ENCODE measurements at regions not wholly inside any gene's neighbourhood (a gene's known extent, or its start where the extent isn't known, plus 50 kb on each side); places are given as distances from the start of the nearest gene placed in this dataset.

GRCh38 chr1:90558126-90558525, 159.0 kb downstream of the BARHL2 start:
- no peaks in the 10 kb centered on the region for H3K4me1 ChIP-seq
- no peak overlapping the region for H3K4me3 ChIP-seq (ENCODE audit: low read depth, low read length)
- H3K9me3 ChIP-seq, result no peaks in the 10 kb centered on the region
- TF ChIP-seq CTCF (IDR thresholded peaks at IDR 0.05; ENCODE audit: low read depth, low read length), result no peak
- DNase-seq, result peak; percentile 6
- H3K36me3 ChIP-seq, result no peaks in the 10 kb centered on the region
- H3K27me3 ChIP-seq, result no peaks in the 10 kb centered on the region

- no peaks in the 10 kb centered on the region for H3K9me3 ChIP-seq
- DNase-seq, result no peak
- H3K27me3 ChIP-seq, result no peaks in the 10 kb centered on the region
- H3K36me3 ChIP-seq, result no peaks in the 10 kb centered on the region
- H3K4me3 ChIP-seq (ENCODE audit: low read depth, low read length), result no peak overlapping the region
- TF ChIP-seq CTCF (IDR thresholded peaks at IDR 0.05; ENCODE audit: low read depth, low read length), result no peak
- H3K4me1 ChIP-seq, result no peaks in the 10 kb centered on the region
Observed at GRCh38 chr1:90557706-90558105, 159.4 kb downstream of the BARHL2 start.

- H3K4me3 ChIP-seq (ENCODE audit: low read depth, low read length), result no peak overlapping the region
- no peaks in the 10 kb centered on the region for H3K27me3 ChIP-seq
- H3K9me3 ChIP-seq, result no peaks in the 10 kb centered on the region
- TF ChIP-seq CTCF (IDR thresholded peaks at IDR 0.05; ENCODE audit: low read depth, low read length), result no peak
- DNase-seq, result no peak
- no peaks in the 10 kb centered on the region for H3K36me3 ChIP-seq
- H3K4me1 ChIP-seq, result no peaks in the 10 kb centered on the region
Observed at GRCh38 chr1:90550626-90551406, 166.3 kb downstream of the BARHL2 start.

- Histone ChIP-seq H3K36me3 (no peaks in the 10 kb centered on the region), H3K27me3 (no peaks in the 10 kb centered on the region), H3K4me1 (no peaks in the 10 kb centered on the region), H3K4me3 (ENCODE audit: low read depth, low read length) (no peak overlapping the region), H3K9me3 (no peaks in the 10 kb centered on the region)
- DNase-seq, result no peak
- TF ChIP-seq CTCF (IDR thresholded peaks at IDR 0.05; ENCODE audit: low read depth, low read length), result no peak
Observed at GRCh38 chr1:90544356-90544755, 172.7 kb downstream of the BARHL2 start.

- no peak overlapping the region for H3K4me3 ChIP-seq (ENCODE audit: low read depth, low read length)
- DNase-seq, result no peak
Observed at GRCh38 chr1:90537606-90538362, 179.3 kb downstream of the BARHL2 start.

More at GRCh38 chr1:90537606-90538362, 179.3 kb downstream of the BARHL2 start:
- TF ChIP-seq CTCF (IDR thresholded peaks at IDR 0.05; ENCODE audit: low read depth, low read length), result no peak
- Histone ChIP-seq H3K9me3 (no peaks in the 10 kb centered on the region), H3K4me1 (no peaks in the 10 kb centered on the region), H3K36me3 (no peaks in the 10 kb centered on the region), H3K27me3 (no peaks in the 10 kb centered on the region)

All from BE2C (cell line).